ENCODE measurements at regions not wholly inside any gene's neighbourhood (a gene's known extent, or its start where the extent isn't known, plus 50 kb on each side); places are given as distances from the start of the nearest gene placed in this dataset.

DNA sequence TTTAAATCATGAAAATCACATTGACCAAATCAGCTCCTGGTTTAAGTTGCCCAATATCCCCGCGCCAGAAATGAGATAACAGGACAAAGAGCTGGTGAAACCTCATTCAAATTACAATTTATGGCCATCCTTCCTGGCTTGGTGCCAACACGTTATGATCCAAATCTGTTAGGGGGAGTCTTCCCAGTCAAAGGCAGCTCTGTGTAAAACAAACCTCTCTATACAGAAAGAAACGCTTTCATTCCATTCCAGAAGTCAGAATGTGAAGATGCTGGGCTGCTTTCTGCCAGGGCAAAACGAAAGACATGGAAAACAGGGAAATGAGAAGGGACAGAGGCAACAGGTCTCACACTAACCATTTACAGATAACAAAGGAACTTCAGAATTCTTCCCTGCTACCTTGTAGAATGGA is 53.5 kb upstream of the TIAM1 start:
- no peak overlapping the region for H3K4me3 ChIP-seq (ENCODE audit: low read length)
- no peak for DNase-seq (ENCODE audit: low read depth)
- no peak for TF ChIP-seq CTCF (conservative IDR thresholded peaks at IDR 0.05; ENCODE audit: low read depth, low read length)

DNA sequence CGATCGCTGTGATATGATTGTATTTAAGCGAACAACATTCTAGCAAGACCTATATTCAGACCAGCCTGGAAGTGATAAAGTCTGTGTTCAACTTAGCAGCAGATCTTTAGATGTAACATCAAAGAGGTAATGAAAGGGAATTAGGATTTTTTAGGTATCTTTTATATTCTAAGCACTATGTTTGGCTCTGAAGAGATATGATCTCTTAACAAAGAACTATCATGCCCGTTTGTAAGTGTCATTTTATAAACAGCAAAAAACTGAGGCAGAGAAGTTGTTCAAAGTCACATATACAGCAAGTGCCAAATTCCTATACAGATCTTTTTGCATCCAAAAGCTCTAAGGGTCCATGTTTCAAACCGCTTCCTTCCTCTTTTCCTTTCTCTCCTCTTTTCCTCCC is 53.0 kb upstream of the TIAM1 start:
- no peak overlapping the region for H3K4me3 ChIP-seq (ENCODE audit: low read length)
- DNase-seq (ENCODE audit: low read depth), result no peak
- TF ChIP-seq CTCF (conservative IDR thresholded peaks at IDR 0.05; ENCODE audit: low read depth, low read length), result no peak

DNA sequence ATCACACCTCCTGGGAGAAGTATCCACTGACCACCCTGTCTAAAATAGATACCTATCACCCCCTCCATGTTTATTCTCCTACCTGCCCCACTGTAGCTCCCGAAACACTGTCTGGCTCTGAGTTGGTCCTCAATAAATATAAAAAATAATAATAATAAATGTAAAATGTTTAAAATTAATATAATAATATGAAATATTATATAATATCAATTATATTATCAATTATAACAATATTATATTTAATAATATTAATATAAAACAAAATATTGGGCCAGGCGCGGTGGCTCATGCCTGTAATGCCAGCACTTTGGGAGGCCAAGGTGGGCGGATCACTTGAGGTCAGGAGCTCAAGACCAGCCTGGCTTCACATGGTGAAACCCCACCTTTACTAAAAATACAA is 52.3 kb upstream of the TIAM1 start:
- TF ChIP-seq CTCF (conservative IDR thresholded peaks at IDR 0.05; ENCODE audit: low read depth, low read length), result no peak

GRCh38 chr21:31395791-31396190 is 51.7 kb upstream of the TIAM1 start:
- no peak for DNase-seq (ENCODE audit: low read depth)
- no peak for TF ChIP-seq CTCF (conservative IDR thresholded peaks at IDR 0.05; ENCODE audit: low read depth, low read length)
- H3K4me3 ChIP-seq (ENCODE audit: low read length), result no peak overlapping the region

More for the DNA sequence above, 52.3 kb upstream of the TIAM1 start:
- DNase-seq (ENCODE audit: low read depth), result no peak
- H3K4me3 ChIP-seq (ENCODE audit: low read length), result no peak overlapping the region

GRCh38 chr21:31395268-31395667 is 51.2 kb upstream of the TIAM1 start:
- no peak overlapping the region for H3K4me3 ChIP-seq (ENCODE audit: low read length)
- DNase-seq (ENCODE audit: low read depth), result no peak
- no peak for TF ChIP-seq CTCF (conservative IDR thresholded peaks at IDR 0.05; ENCODE audit: low read depth, low read length)

DNA sequence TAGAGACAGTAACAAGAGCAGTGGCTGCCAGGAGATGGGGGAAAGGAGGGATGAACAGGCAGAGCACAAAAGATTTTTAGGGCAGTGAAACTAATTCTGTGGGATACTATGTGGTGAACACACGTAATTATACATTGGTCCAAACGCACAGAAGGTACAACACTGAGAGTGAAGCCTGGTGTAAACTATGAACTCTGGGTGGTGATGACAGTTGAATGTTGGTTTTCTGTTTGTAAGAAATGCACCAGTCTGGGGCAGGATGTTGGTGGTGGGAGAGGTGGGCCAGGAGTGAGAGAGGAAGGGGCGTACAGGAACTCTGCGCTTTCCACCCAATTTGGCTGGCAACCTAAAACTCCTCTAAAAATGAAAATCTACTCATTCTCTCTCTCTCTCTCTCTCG is 50.2 kb upstream of the TIAM1 start:
- no peak overlapping the region for H3K4me3 ChIP-seq (ENCODE audit: low read length)
- TF ChIP-seq CTCF (conservative IDR thresholded peaks at IDR 0.05; ENCODE audit: low read depth, low read length), result no peak
- no peak for DNase-seq (ENCODE audit: low read depth)

All from retinal pigment epithelial cell (primary cell).